ENCODE measurements at regions not wholly inside any gene's neighbourhood (a gene's known extent, or its start where the extent isn't known, plus 50 kb on each side); places are given as distances from the start of the nearest gene placed in this dataset.
A peak's percentile ranks its signal among the peaks of the same experiment; 100 is the strongest.
"Not testable (repeated sequence)": the region's sequence is repeated elsewhere in the genome, so short reads cannot be mapped to it uniquely, and the experiment has no call there.

DNA sequence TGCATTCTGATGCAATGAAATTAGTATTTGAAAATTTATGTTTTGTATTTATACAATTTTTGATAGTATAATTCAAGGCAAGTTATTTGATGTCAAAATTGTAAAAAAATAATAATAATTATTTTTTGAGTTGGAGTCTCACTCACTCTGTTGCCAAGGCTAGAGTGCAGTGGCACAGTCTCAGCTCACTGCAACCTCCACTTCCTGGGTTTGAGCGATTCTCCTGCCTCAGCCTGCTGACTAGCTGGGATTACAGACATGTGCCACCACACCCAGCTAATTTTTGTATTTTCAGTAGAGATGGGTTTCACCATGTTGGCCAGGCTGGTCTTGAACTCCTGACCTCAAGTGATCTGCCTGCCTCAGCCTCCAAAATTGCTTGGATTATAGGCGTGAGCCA, 342.4 kb upstream of the ARPP21 start:
- DNase-seq (ENCODE audit: low read depth); in situ Hi-C loops (cut with HindIII; ENCODE audit: low pct_unique_long_range_greater_than_20kb, low sequenced_read_pairs): not testable (repeated sequence)

GRCh38 chr3:35305406-35305805, 333.9 kb upstream of the ARPP21 start:
- DNase-seq (ENCODE audit: low read depth), result no peak
- in situ Hi-C loops (cut with HindIII; ENCODE audit: low pct_unique_long_range_greater_than_20kb, low sequenced_read_pairs), result no loop called here

DNA sequence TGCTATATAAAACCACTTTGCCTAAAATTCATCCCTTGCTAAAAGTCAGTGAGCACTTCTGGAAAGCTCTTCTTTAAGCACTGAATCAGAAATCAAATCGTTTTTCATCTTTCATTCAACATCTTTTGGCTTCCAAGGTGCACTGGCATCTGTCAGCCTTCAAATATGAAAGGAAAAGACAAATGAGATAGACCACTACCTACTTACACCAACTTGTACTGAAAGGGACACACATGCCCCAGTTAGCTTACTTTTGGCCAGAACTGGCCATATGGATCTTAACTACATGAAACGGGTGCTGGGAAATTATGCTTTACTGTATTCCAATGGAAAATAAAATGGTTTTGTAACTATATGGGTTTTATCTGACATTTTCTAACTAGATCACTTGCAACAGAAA, 332.0 kb upstream of the ARPP21 start:
- in situ Hi-C loops (cut with HindIII; ENCODE audit: low pct_unique_long_range_greater_than_20kb, low sequenced_read_pairs), result no loop called here
- DNase-seq (ENCODE audit: low read depth), result no peak

DNA sequence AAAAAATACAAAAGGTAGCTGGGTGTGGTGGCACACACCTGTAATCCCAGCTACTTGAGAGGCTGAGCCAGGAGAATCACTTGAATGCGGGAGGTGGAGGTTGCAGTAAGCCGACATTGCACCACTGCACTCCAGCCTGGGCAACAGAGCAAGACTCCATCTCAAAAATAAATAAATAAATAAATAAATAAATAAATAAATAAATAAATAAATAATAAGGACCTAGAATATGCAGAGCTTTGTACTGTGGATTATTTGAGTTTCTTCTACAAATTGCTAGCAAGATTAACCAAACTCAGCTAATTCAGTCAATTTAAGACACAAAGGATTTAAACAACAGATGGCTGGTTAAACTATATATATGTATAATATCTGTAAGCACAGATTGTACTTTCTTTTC, 322.5 kb upstream of the ARPP21 start:
- DNase-seq (ENCODE audit: low read depth); in situ Hi-C loops (cut with HindIII; ENCODE audit: low pct_unique_long_range_greater_than_20kb, low sequenced_read_pairs): not testable (repeated sequence)

GRCh38 chr3:35320646-35321407, 318.5 kb upstream of the ARPP21 start:
- in situ Hi-C loops (cut with HindIII; ENCODE audit: low pct_unique_long_range_greater_than_20kb, low sequenced_read_pairs), result no loop called here
- DNase-seq (ENCODE audit: low read depth), result no peak

DNA sequence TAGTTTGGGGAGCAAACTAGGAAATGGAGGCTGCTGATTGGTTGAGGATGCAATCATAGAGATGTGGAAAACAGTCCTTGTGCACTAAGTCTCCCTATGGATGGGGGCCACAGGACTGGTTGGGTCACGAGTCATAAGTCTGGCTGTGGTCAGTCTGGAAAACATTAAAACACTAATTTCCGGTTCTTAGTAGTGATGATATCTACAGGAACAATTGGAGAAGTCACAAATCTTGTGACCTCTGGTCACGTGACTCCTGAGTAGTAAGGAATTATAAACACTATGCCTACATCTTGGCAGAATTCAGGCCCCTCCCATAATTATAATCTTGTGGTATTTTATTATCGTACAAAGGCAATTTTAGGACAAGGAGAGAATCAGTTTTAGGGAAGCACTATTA, 317.3 kb upstream of the ARPP21 start:
- in situ Hi-C loops (cut with HindIII; ENCODE audit: low pct_unique_long_range_greater_than_20kb, low sequenced_read_pairs), result no loop called here
- peak; percentile 92 for DNase-seq (ENCODE audit: low read depth)

DNA sequence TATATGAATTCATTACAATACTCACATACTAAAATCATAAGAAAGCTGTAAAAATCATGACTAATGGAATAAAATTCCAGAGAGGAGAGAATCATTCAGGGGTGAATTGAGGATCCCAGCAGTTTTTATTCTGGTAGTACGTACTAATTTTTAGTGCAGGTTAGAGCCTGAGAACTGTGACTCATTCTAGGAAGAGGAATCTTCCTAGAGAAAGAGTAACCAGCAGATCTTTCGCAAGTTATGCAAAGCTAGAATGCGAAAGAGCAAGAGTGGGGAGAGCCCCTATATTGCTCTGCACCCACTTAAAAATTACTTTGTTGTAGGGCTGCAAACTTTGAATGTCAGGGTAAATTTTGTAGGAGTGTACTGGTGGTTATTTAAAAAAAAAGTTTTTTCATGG, 303.6 kb upstream of the ARPP21 start:
- in situ Hi-C loops (cut with HindIII; ENCODE audit: low pct_unique_long_range_greater_than_20kb, low sequenced_read_pairs), result no loop called here
- DNase-seq (ENCODE audit: low read depth), result peak; percentile 30

DNA sequence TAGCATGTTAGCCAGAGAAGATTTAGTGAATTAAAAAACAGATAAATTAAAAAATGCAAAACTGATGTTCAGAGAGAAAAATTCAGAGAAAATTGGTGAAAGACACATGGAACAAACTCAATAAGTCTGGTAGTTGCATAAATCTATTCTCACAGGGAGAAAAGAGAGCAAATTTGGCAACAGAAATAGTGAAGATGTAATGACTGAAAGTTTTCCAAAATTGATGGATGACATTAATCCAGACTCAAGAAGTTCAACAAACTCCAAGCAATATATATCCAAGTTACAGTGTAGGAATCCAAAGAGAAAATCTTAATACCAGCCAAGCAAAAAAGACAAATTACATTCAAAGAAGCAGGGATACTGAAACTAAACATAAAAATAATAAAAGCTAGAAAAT, 302.7 kb upstream of the ARPP21 start:
- no peak for DNase-seq (ENCODE audit: low read depth)
- in situ Hi-C loops (cut with HindIII; ENCODE audit: low pct_unique_long_range_greater_than_20kb, low sequenced_read_pairs), result no loop called here

GRCh38 chr3:35338186-35338585, 301.1 kb upstream of the ARPP21 start:
- peak; percentile 33 for DNase-seq (ENCODE audit: low read depth)
- in situ Hi-C loops (cut with HindIII; ENCODE audit: low pct_unique_long_range_greater_than_20kb, low sequenced_read_pairs), result no loop called here

- in situ Hi-C loops (cut with HindIII; ENCODE audit: low pct_unique_long_range_greater_than_20kb, low sequenced_read_pairs), result no loop called here
- DNase-seq (ENCODE audit: low read depth), result no peak
These were observed 259.1 kb upstream of the ARPP21 start for GRCh38 chr3:35380196-35380595.

- in situ Hi-C loops (cut with HindIII; ENCODE audit: low pct_unique_long_range_greater_than_20kb, low sequenced_read_pairs), result no loop called here
- DNase-seq (ENCODE audit: low read depth), result no peak
These were observed 256.1 kb upstream of the ARPP21 start for GRCh38 chr3:35383216-35383615.

GRCh38 chr3:35383719-35384555, 255.4 kb upstream of the ARPP21 start:
- in situ Hi-C loops (cut with HindIII; ENCODE audit: low pct_unique_long_range_greater_than_20kb, low sequenced_read_pairs), result no loop called here
- DNase-seq (ENCODE audit: low read depth), result peak; percentile 55

DNA sequence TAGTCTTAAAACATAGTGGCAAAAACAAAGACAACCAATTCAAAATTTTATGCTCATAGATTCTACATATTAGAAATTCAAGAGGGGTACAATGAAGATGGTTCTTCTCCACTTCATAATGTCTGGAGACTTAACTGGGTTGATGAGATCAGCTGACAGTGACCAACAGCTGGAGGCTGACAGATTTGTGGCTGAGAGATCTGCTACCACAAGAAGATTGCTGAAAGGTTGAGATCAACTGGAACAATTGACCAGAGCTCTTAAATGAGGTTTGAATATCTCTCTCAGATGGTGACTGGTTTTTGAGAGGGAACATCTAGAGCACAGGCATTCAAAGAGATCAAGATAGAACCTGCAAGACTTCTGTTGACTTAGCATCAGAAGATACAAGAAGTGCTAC, 254.1 kb upstream of the ARPP21 start:
- no peak for DNase-seq (ENCODE audit: low read depth)
- in situ Hi-C loops (cut with HindIII; ENCODE audit: low pct_unique_long_range_greater_than_20kb, low sequenced_read_pairs), result no loop called here

- in situ Hi-C loops (cut with HindIII; ENCODE audit: low pct_unique_long_range_greater_than_20kb, low sequenced_read_pairs), result no loop called here
- DNase-seq (ENCODE audit: low read depth), result no peak
These were observed 249.4 kb upstream of the ARPP21 start for GRCh38 chr3:35389907-35390306.

GRCh38 chr3:35392187-35392586, 247.1 kb upstream of the ARPP21 start:
- no peak for DNase-seq (ENCODE audit: low read depth)
- in situ Hi-C loops (cut with HindIII; ENCODE audit: low pct_unique_long_range_greater_than_20kb, low sequenced_read_pairs), result no loop called here

DNA sequence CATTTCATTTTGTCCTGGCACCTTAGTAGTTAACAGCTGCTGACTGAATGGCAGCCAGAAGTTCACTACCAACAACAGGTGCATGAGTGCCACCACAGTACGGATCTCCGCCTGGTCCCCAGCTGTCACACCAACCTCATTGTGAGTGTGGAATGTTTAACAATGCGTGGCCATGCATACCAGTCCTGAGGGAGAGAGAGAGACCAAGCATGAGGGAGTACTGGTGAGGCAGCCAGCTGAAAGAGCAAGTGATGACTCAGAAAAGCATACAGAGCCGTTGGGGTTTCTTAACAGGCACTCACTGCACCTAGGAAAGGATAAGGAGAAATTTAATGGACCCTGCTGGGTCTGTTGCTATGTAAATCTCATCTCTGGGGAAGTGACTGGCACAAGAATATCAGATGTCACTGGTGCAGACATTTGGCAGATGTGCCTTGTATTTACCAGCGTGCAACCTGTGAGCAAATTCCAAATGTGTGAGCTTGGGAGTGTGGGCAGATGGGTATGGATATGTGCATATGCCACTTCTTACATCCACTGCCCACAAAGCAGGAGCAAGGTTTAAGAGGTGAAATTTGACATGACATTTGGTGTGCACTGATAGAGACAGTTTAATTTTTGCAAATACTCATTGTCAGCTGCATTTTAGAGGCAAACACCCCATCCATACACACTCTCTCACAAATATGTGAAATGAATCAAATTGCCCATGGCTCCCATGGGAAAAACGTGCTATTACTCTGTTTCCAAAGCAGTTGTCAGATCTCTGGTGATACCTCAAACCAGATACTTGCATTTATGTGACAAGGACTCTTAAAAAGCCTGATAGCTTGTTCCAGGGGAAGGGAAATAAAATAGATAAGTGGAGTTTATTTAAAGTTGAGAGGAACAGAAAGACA, 245.2 kb upstream of the ARPP21 start:
- in situ Hi-C loops (cut with HindIII; ENCODE audit: low pct_unique_long_range_greater_than_20kb, low sequenced_read_pairs), result no loop called here
- peak; percentile 63 for DNase-seq (ENCODE audit: low read depth)

- in situ Hi-C loops (cut with HindIII; ENCODE audit: low pct_unique_long_range_greater_than_20kb, low sequenced_read_pairs), result no loop called here
- no peak for DNase-seq (ENCODE audit: low read depth)
These were observed 244.4 kb upstream of the ARPP21 start for GRCh38 chr3:35394905-35395304.

DNA sequence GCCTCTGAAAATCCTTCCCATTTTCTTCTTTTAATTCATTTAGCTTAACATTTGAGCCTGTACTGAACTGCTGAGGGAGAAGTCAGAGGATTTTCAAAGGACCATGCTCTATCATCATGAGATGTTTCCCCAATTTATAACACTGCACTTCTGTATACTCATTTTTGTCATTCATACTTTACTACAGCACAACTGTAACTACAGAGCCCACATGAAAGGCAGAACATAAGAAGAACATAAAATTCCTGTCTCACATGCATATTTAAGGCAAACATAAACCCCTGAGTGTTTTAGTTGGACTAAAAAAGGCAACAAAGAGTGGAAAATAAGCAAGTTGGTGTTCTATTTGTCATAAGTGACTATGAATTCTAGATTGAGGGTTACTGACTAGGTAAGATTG, 237.7 kb upstream of the ARPP21 start:
- in situ Hi-C loops (cut with HindIII; ENCODE audit: low pct_unique_long_range_greater_than_20kb, low sequenced_read_pairs), result no loop called here
- no peak for DNase-seq (ENCODE audit: low read depth)

DNA sequence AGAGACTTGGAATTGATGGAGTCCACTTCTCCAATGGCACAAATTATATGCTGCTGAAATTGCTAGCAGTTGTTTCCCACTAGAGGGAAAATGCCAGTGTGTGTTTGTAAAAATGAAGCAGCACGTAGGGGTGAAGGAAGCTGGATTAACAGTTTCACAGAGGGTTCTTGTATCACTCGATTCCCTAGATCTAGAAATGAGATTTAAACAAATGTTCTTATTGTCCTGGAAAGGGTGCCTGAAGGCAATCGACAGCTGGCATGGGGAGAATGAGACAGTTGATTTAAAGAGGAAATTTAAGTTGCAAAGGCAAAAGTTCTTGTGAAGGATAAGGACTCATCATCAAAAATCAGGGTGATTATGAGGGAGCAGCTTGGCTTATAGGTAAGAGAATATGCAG, 234.8 kb upstream of the ARPP21 start:
- in situ Hi-C loops (cut with HindIII; ENCODE audit: low pct_unique_long_range_greater_than_20kb, low sequenced_read_pairs), result no loop called here
- DNase-seq (ENCODE audit: low read depth), result no peak
